ENCODE measurements at regions not wholly inside any gene's neighbourhood (a gene's known extent, or its start where the extent isn't known, plus 50 kb on each side); places are given as distances from the start of the nearest gene placed in this dataset.
"Not testable (repeated sequence)": the region's sequence is repeated elsewhere in the genome, so short reads cannot be mapped to it uniquely, and the experiment has no call there.

DNA sequence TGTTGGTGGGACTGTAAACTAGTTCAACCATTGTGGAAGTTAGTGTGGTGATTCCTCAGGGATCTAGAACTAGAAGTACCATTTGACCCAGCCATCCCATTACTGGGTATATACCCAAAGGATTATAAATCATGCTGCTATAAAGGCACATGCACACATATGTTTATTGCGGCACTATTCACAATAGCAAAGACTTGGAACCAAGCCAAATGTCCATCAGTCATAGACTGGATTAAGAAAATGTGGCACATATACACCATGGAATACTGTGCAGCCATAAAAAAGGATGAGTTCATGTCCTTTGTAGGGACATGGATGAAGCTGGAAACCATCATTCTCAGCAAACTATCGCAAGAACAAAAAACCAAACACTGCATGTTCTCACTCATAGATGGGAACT is 334.5 kb upstream of the SPRY2 start:
- H3K9me1 ChIP-seq (ENCODE audit: insufficient read depth, low read length); in situ Hi-C loops (cut with MboI; ENCODE audit: low sequenced_read_pairs); H3K9me3 ChIP-seq (ENCODE audit: control insufficient read depth, insufficient read depth, low read length); BruUV-seq (replicated peaks); H4K5ac ChIP-seq (ENCODE audit: low read depth, low read length); H2BK5ac ChIP-seq (ENCODE audit: low read depth, low read length, poor library complexity, severe bottlenecking); H3K27me3 ChIP-seq (ENCODE audit: control insufficient read depth, insufficient read depth, low read length); H2BK15ac ChIP-seq (ENCODE audit: low read depth, low read length); H3K79me1 ChIP-seq (ENCODE audit: low read depth in 1 of 2, low read length in 2 of 2); H3K4me1 ChIP-seq (ENCODE audit: control insufficient read depth, insufficient read depth, low read length); H4K20me1 ChIP-seq (ENCODE audit: insufficient read depth, low read length); dilution Hi-C loops (cut with HindIII; ENCODE audit: low sequenced_read_pairs, unreplicated experiment); H3K4ac ChIP-seq (ENCODE audit: low read depth, low read length); DNase-seq; H3K36me3 ChIP-seq (ENCODE audit: control insufficient read depth, insufficient read depth, low read length); H3K23ac ChIP-seq (ENCODE audit: low read depth, low read length); H2BK120ac ChIP-seq (ENCODE audit: low read depth, low read length); H3K27ac ChIP-seq (ENCODE audit: insufficient read depth, low read length); ATAC-seq (ENCODE audit: low read depth); CTCF ChIA-PET; intact Hi-C loops (cut with micrococcal nuclease); H3K4me2 ChIP-seq (ENCODE audit: low read depth, low read length); H4K8ac ChIP-seq (ENCODE audit: low read depth in 2 of 2, low read length in 2 of 2); H2AK5ac ChIP-seq (ENCODE audit: low read depth, low read length); H3K9ac ChIP-seq (ENCODE audit: low read depth, low read length); H2AK9ac ChIP-seq (replicated peaks; ENCODE audit: low read depth, low read length, poor library complexity); POLR2A ChIA-PET (ENCODE audit: unreplicated experiment); H3K18ac ChIP-seq (ENCODE audit: low read depth, low read length); H3K14ac ChIP-seq (replicated peaks; ENCODE audit: low read depth, low read length); H3K56ac ChIP-seq (ENCODE audit: extremely low read depth, insufficient read depth, low read length); H2AFZ ChIP-seq (replicated peaks; ENCODE audit: low read length, poor library complexity); H2BK20ac ChIP-seq (ENCODE audit: low read depth, low read length); H3K4me3 ChIP-seq (ENCODE audit: insufficient read depth, low read depth, low read length); H4K91ac ChIP-seq (ENCODE audit: insufficient read depth, low read depth, low read length): not testable (repeated sequence)
- WGBS, 2 experiments (ENCODE audit: extremely low coverage in 2 of 2, insufficient read length in 1 of 2), result no CpG with 5 or more reads among the region's 2 CpGs

All from IMR-90 (cell line).